Esophagus mucosa (tissue), 1 donor: ENCODE measurements at regions not wholly inside any gene's neighbourhood (a gene's known extent, or its start where the extent isn't known, plus 50 kb on each side); places are given as distances from the start of the nearest gene placed in this dataset.

ENCODE experiments used
- ATAC-seq: fragments of 200-7000 bp; cut with Tn5 transposase; one replicate; pipeline ENCODE4 v1.9.1; 2020
- donor health status: DM: yes; HTN: yes; CAD: no.

DNA sequence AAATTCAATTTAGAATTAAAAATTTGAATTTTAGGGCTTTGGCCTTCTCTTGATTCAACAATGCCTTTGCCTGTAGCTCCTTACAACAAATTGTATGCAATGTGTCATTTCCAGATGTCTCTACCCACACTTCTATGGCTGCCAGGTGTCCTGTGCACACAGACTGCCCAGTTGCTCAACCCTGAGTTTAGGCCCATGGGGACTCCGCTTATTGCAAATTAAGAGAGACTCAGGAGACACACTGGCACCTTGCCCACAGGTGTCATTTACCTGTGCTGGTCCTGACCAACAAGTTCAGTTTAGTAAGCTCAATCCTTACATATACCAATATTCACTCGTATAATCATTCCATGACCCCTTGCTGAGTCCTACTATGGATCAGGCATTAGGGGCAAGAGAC lies 236.1 kb downstream of the OMA1 start:
- ATAC-seq = no peak

- no peak for ATAC-seq
These were observed 238.3 kb downstream of the OMA1 start for GRCh38 chr1:58308206-58308605.

DNA sequence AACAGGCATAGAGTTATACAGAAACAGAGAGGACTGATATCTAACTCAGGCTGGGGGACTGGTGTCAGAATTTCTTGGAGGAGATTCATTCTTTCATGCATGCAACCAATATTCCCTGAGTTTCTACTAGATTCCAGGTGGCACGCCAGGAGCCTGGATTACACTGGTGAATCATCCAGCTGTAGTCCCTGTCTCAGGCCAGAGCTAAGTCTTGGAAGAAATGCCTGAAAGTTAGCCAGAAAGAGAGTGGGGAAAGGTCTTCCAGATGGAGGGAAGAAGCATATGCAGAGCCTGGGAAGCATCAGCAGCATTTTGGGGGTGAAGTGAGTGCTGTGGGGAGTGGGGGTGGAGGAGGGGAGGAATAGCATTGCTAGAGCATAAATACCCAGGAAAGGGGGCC lies 239.1 kb downstream of the OMA1 start:
- no peak for ATAC-seq

DNA sequence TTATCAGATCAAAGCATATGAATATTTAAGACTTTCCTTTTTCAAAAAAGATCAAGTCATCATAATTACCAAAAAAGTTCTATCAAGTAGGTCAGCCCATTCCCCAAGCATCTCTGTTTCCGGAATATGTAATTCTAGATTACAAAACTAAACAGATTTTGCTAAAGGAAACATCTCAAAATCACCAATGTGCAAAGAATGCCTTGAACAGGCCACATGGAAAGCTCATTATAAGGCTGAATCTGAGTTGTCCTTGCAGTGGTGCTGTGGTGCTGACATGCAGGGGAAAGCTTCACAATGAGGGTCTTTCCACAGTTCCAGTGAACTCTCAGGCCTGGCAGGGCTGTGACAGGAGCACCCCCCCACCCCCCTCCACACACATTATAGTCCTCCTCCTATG lies 240.9 kb downstream of the OMA1 start:
- ATAC-seq = no peak

GRCh38 chr1:58304346-58304975 lies 242.1 kb downstream of the OMA1 start:
- ATAC-seq = no peak

DNA sequence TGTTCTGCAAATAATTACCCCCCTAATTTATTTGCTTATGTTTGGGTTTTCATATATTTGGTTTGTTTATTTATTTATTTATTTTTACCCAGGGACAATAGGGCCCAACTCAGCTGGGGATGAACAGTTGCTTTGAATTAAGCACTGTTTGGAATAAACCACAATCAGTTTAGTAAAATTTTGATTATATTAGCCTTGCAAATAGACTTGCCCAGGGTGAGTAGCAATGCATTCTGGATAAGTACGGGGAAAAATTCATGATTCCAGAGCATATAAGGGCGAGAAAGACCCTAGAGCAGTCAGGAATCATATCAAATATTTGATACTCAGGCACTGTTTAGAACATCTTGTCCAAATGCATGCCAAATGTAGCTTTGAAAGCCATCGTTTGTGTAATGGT lies 242.7 kb downstream of the OMA1 start:
- no peak for ATAC-seq

DNA sequence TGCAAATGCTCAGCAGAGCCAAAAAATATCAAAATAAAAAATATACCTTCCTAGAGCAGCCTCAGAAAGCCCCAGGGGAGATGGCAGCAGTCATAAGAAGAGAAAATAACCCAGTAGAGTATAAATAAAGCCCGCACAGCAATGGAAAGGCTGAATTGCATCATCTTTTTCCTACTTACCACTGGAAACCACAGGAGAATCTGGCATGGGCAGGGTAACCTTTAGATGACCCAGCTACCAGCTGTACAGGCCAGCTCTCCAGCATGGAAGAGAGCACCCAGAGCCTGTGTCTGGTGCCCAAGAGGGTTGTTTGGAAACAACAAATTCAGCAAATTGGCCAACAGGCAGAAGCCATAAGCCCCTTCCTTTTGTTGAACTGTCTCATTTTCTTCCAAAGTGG lies 253.1 kb downstream of the OMA1 start:
- no peak for ATAC-seq

- ATAC-seq = no peak
These were observed 255.7 kb downstream of the OMA1 start for GRCh38 chr1:58290685-58291372.

DNA sequence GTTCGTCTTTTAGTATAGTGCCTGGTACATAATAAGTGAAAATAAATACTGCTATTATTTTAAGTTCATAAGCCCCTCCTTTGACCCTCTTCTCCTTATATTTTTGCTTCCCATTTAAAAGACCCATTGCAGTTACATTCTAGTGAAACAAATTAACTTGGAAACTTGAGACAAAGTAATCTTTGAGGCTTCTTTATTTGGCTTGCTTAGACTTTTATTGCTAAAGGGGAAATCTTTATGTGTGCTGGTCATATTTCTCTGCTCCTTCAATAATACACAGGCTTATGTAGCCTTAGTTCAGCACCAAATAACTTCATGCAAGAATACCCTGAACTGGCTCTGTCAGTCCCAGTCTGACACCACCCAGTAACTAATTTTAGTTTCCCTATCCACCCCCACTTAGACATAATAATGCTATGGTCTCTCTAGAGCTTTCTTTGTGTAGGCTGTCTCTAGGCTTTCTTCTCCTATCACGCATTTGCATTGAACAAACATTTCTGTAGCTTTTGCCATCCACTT lies 257.8 kb downstream of the OMA1 start:
- ATAC-seq = no peak

DNA sequence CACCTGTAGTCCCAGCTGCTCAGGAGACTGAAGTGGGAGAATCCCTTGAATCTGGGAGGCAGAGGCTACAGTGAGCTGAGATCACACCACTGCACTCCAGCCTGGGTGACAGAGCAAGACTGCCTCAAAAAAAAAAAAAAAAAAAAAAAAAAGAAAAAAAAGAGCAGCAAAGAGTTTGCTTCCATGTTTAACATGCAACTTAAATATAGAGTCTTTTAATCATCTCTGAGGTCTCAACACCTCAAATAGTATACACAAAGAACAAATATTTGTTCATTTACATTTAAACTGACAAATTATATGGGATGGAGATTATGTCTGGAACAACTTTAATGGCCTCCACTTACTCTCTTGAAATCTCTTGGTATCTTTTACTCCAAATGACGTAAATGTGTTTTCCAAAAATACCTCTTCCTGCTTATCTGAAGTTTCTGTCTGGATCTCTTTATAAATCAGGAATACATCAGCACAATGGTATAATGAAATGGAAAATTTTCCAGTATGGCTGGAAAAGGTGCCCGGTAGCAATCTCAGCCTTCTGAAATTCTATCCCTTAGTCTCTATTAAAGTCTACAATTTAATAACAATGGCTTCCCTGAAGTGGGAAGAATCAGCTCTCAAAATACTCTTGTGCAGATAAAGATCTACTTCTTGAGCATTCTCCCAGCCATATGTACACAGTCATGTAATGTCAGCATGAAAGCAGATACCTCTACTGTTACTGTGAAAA lies 258.5 kb downstream of the OMA1 start:
- ATAC-seq = no peak

DNA sequence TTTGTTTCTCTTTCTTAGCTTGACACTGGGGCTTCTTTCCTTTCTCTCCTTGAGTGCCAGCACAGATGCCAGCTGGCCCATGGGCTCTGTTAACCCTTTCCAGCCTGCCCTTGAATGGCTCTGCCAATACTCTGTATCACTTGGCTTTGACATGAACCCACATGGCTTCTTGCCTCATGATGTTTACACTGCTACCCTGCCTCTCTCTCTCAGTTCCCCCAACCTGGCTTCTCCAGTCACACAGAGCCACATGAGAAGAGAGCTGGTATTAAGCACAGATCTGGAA lies 262.4 kb downstream of the OMA1 start:
- ATAC-seq = no peak

- peak; percentile 29 for ATAC-seq
These were observed 262.9 kb downstream of the OMA1 start for GRCh38 chr1:58283388-58284224.

GRCh38 chr1:58282623-58283387 lies 263.7 kb downstream of the OMA1 start:
- no peak for ATAC-seq

DNA sequence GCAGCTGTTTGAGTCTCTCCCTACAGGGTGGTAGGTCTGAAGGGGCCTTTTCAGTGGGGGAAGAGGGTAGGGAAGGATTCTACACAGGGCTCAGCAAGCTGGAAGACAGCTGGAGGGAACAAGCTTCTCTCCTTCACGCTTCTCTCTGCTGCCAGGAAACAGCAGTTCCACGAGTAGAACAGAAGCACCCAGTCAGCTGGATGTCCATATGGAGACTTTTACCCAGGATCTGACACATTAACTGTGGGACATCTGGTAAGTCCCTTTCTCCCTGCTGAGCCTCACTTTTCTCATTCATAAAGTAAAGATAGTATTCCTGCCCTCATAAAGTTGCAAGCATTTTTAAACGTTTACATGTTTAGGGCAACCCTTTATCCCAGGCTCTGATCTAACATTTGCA lies 280.3 kb downstream of the OMA1 start:
- no peak for ATAC-seq

DNA sequence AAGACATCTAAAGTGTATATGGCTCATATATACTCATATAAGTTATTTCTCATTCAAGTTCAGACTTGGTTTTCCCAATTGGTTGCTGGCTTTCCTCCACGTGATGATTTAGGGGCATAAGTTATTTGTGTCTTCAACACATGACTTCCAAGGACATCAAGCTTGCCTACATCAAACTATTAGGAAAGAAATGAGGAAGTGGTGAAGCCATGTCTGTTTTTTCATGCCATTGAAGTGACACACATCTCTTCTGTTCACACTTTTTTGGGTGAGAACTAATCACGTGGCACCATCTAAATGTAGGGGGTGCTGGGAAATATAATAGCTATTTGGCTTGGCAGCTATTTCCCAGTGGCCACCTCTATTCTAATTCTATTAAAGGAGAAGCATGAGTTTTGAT lies 282.1 kb downstream of the OMA1 start:
- ATAC-seq = no peak

DNA sequence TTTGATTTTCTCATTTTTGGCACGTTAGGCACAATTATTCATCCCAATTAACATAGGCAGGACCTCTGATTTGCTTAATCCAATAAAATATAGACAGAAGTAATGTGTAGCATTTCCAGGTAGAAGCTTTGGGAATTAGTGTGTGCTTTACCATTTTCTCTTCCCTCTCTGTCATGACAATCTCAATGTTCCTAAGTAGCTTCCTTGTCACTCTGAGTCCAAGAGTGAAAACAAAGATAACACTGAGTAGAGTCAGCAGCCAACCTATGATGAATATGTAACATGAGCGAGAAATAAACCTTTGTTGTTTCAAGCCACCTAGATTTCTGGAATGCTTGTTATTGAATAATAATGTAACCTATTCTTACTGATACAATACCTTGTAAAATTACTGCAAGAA lies 283.8 kb downstream of the OMA1 start:
- ATAC-seq = no peak

DNA sequence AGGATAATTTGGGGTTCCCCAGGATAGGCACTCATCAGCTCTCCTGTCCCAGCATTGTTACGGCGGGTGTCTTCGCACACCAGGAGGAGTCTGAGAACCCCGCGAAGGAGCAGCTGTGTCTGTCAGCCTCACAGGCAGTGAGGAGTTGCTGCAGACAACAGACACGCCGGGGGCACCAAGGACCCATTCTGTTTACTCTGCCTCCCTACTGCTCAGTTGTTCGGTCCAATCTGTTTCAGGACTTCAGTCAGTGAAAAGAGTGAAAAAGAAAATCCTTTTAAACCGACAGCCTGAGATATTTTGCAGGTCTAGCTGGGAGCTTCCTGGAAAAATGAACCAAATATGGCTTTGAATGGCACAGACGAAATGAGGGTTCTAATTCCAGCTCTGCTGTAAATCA lies 288.4 kb downstream of the OMA1 start:
- no peak for ATAC-seq

DNA sequence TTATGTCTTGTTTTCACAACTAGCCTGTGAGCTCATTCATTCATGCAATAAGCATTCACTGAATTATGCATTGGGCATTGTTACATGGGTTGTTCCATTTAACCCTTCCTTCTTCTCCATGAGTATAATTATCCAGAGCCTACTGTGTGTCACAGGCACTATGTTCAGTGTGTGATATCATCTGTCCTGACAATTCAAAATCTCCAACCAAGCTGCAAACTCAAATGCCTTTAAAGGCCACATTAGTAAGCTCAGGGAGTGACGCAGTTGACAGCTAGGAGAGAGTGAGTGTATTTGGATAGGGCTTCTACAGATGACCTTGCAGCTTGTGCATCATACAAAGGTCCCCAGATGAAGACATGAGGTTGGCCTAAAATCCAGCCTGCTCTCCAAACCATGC lies 289.5 kb downstream of the OMA1 start:
- no peak for ATAC-seq

GRCh38 chr1:58256546-58256945 lies 290.0 kb downstream of the OMA1 start:
- ATAC-seq = no peak

DNA sequence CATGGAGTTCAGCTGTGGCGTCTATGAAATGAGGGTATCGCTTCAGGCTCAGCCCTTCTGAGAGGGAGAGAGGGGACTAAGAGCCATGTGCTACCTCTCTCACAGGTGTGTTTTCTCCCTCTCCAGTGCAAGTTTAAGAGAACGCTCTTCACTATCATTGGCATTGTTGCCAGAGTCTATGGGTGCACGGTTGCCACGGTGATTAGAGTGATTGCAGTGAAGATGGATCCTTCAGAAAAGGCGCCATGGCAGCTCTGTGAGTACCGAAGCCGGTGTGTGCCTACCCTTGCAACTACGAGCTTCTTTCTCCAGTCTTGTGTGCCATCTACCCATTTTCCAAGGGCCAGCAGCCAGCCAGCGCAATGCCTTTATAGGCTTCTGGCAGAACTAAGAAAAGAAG lies 290.5 kb downstream of the OMA1 start:
- no peak for ATAC-seq

DNA sequence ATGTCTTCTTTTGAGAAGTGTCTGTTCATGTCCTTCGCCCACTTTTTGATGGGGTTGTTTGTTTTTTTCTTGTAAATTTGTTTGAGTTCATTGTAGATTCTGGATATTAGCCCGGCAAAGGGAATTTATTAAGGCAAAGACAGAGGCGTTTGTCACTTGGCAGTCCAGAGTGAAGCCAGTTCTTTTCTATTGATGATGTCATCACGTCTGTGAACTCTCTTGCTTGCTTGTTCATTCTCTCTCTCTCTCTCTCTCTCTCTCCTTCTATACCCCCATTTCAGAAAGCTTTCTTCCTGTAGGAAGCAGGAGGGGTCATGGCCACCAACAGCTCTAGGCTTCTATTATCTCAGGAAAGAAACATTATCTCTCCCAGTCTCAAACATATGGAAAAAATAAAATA lies 291.3 kb downstream of the OMA1 start:
- no peak for ATAC-seq

- no peak for ATAC-seq
These were observed 295.0 kb downstream of the OMA1 start for GRCh38 chr1:58251430-58252073.
